HCT116 (cell line): ENCODE measurements at regions not wholly inside any gene's neighbourhood (a gene's known extent, or its start where the extent isn't known, plus 50 kb on each side); places are given as distances from the start of the nearest gene placed in this dataset.

ENCODE experiments used
- CEBPB ChIP-seq: IDR thresholded peaks from 2 replicates; pipeline ENCODE4 v1.6.1; 2012; ENCODE audit warnings: low read depth
- EZH2 ChIP-seq: fragments of 200-600 bp; sonication (generic); IDR thresholded peaks from 2 replicates; pipeline ENCODE4 v1.6.1; 2017; ENCODE audit warnings: antibody characterized with exemption, mixed run types
- EZH2phosphoT487 ChIP-seq: fragments of 200-600 bp; IDR thresholded peaks from 2 replicates; pipeline ENCODE4 v1.6.1; 2018; ENCODE audit warnings: antibody characterized with exemption, borderline replicate concordance
- POLR2A ChIP-seq: IDR thresholded peaks from 2 replicates; pipeline ENCODE4 v1.7.0; 2011; ENCODE audit warnings: borderline replicate concordance; ENCODE audit not compliant: insufficient read depth, insufficient read length; ENCODE audit errors: extremely low read depth
- RAD21 ChIP-seq: IDR thresholded peaks from 2 replicates; pipeline ENCODE4 v1.6.1; 2012; ENCODE audit warnings: low read depth, mild to moderate bottlenecking
- SRF ChIP-seq: IDR thresholded peaks from 2 replicates; pipeline ENCODE4 v1.6.1; 2012; ENCODE audit warnings: low read depth
- YY1 ChIP-seq: IDR thresholded peaks from 2 replicates; pipeline ENCODE4 v1.6.1; 2011; ENCODE audit warnings: low read length, low read depth, moderate library complexity, mild to moderate bottlenecking; ENCODE audit not compliant: insufficient replicate concordance; ENCODE audit errors: extremely low read depth
- TF ChIP-seq, protein P1 (sequence below), 3 experiments: fragments of 200-600 bp in 1 of 3; sonication (generic) in 1 of 3; IDR thresholded peaks in 2 of 3; conservative IDR thresholded peaks in 1 of 3; 2 replicates each; pipeline ENCODE4 v1.5.1; 2012 to 2017; ENCODE audit warnings: low read depth in 2 of 3, low read length in 2 of 3, antibody characterized with exemption in 1 of 3, borderline replicate concordance in 1 of 3, control low read depth in 1 of 3, mild to moderate bottlenecking in 1 of 3, mixed read lengths in 1 of 3, mixed run types in 1 of 3, moderate library complexity in 1 of 3; ENCODE audit not compliant: insufficient read depth in 1 of 3

- TF ChIP-seq RAD21 (no peak), EZH2phosphoT487 (no peak), POLR2A (no peak), YY1 (no peak), SRF (no peak), CEBPB (no peak), EZH2 (no peak)
- TF ChIP-seq, protein P1, sequence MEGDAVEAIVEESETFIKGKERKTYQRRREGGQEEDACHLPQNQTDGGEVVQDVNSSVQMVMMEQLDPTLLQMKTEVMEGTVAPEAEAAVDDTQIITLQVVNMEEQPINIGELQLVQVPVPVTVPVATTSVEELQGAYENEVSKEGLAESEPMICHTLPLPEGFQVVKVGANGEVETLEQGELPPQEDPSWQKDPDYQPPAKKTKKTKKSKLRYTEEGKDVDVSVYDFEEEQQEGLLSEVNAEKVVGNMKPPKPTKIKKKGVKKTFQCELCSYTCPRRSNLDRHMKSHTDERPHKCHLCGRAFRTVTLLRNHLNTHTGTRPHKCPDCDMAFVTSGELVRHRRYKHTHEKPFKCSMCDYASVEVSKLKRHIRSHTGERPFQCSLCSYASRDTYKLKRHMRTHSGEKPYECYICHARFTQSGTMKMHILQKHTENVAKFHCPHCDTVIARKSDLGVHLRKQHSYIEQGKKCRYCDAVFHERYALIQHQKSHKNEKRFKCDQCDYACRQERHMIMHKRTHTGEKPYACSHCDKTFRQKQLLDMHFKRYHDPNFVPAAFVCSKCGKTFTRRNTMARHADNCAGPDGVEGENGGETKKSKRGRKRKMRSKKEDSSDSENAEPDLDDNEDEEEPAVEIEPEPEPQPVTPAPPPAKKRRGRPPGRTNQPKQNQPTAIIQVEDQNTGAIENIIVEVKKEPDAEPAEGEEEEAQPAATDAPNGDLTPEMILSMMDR (IDR thresholded peaks at IDR 0.05 in 2 of 3, conservative IDR thresholded peaks at IDR 0.05 in 1 of 3; ENCODE audit: borderline replicate concordance in 1 of 3, insufficient read depth in 1 of 3, low read depth in 2 of 3, low read length in 2 of 3) = no peak
These were observed 451.1 kb upstream of the RGS6 start for GRCh38 chr14:71481021-71481654.
